GM23338 (cell line): ENCODE measurements at regions not wholly inside any gene's neighbourhood (a gene's known extent, or its start where the extent isn't known, plus 50 kb on each side); places are given as distances from the start of the nearest gene placed in this dataset.

ENCODE experiments used
- CTCF ChIP-seq, 2 experiments: fragments of 200-600 bp in 1 of 2; sonication (generic) in 1 of 2; conservative IDR thresholded peaks; 2 replicates each; pipeline versions ENCODE4 v1.5.1 to v1.6.1; 2016 to 2017; ENCODE audit warnings: antibody characterized with exemption in 2 of 2, low read depth in 2 of 2, mild to moderate bottlenecking in 2 of 2, moderate library complexity in 1 of 2
- EZH2 ChIP-seq: fragments of 200-600 bp; sonication (generic); IDR thresholded peaks from one replicate; pipeline ENCODE4 v1.8.0; 2017; ENCODE audit warnings: antibody characterized with exemption, mild to moderate bottlenecking, low read depth; ENCODE audit not compliant: unreplicated experiment
- JUNB ChIP-seq: IDR thresholded peaks from one replicate; pipeline ENCODE4 v1.6.1; 2016; ENCODE audit warnings: antibody characterized with exemption; ENCODE audit not compliant: unreplicated experiment
- POLR2AphosphoS5 ChIP-seq: IDR thresholded peaks from 2 replicates; pipeline ENCODE4 v1.6.1; 2016; ENCODE audit warnings: antibody characterized with exemption, low read depth

GRCh38 chr1:88104236-88104635 lies 579.8 kb upstream of the PKN2 start:
- TF ChIP-seq CTCF (conservative IDR thresholded peaks at IDR 0.05; ENCODE audit: low read depth in 2 of 2): no peak
- no peak for TF ChIP-seq JUNB
- no peak for TF ChIP-seq POLR2AphosphoS5
- no peak for TF ChIP-seq EZH2
